Osteoblast (primary cell): ENCODE measurements at regions not wholly inside any gene's neighbourhood (a gene's known extent, or its start where the extent isn't known, plus 50 kb on each side); places are given as distances from the start of the nearest gene placed in this dataset.

Experiments
- DNase-seq: peaks from one replicate; pipeline ENCODE4 v3.0.0; 2011; ENCODE audit warnings: low spot score, mixed read lengths; ENCODE audit not compliant: insufficient read length; ENCODE audit errors: missing footprints
- H2AFZ ChIP-seq: 2 replicates; pipeline ENCODE4 v1.6.0; 2011; ENCODE audit warnings: mild to moderate bottlenecking, low read length
- H3K27ac ChIP-seq: 2 replicates; pipeline ENCODE4 v1.5.1; 2011; ENCODE audit warnings: mild to moderate bottlenecking, low read depth, low read length, moderate library complexity
- H3K27me3 ChIP-seq: 2 replicates; pipeline ENCODE4 v1.6.0; 2012; ENCODE audit warnings: mild to moderate bottlenecking, control low read depth, inconsistent platforms, low read length, moderate library complexity; ENCODE audit not compliant: insufficient read depth
- H3K36me3 ChIP-seq: 2 replicates; pipeline ENCODE4 v1.5.1; 2011; ENCODE audit warnings: mild to moderate bottlenecking, low read length, control low read depth, moderate library complexity; ENCODE audit not compliant: insufficient read depth
- H3K4me1 ChIP-seq: 2 replicates; pipeline ENCODE4 v1.5.1; 2011; ENCODE audit warnings: mild to moderate bottlenecking, low read length, control low read depth, moderate library complexity; ENCODE audit not compliant: insufficient read depth
- H3K4me2 ChIP-seq: 2 replicates; pipeline ENCODE4 v1.6.0; 2011; ENCODE audit warnings: mild to moderate bottlenecking, low read length; ENCODE audit not compliant: insufficient read depth
- H3K4me3 ChIP-seq: fragments of 200-600 bp; sonication (generic); 3 replicates; pipeline ENCODE4 v1.5.1; 2012; ENCODE audit warnings: mild to moderate bottlenecking, low read length, inconsistent platforms; ENCODE audit not compliant: insufficient read depth
- H3K79me2 ChIP-seq: 2 replicates; pipeline ENCODE4 v1.6.0; 2012; ENCODE audit warnings: mild to moderate bottlenecking, low read length, control low read depth, inconsistent platforms; ENCODE audit not compliant: insufficient read depth
- H3K9me3 ChIP-seq: 2 replicates; pipeline ENCODE4 v1.5.1; 2011; ENCODE audit warnings: low read depth, low read length, control low read depth
- H4K20me1 ChIP-seq: 2 replicates; pipeline ENCODE4 v1.6.0; 2012; ENCODE audit warnings: mild to moderate bottlenecking, low read length, control low read depth; ENCODE audit not compliant: insufficient read depth
- CTCF ChIP-seq: IDR thresholded peaks from 2 replicates; pipeline ENCODE4 v1.5.1; 2011; ENCODE audit warnings: mild to moderate bottlenecking, low read depth, low read length, moderate library complexity; ENCODE audit errors: extremely low read depth

GRCh38 chr9:106726070-106726815 lies 136.7 kb upstream of the ZNF462 start:
- H3K79me2 ChIP-seq: no peaks in the 10 kb centered on the region
- H3K36me3 ChIP-seq: no peaks in the 10 kb centered on the region
- no peaks in the 10 kb centered on the region for H3K27me3 ChIP-seq
- TF ChIP-seq CTCF: no peak
- H2AFZ ChIP-seq: no peak overlapping the region
- H3K4me1 ChIP-seq: no peaks in the 10 kb centered on the region
- no peaks in the 10 kb centered on the region for H3K9me3 ChIP-seq
- H4K20me1 ChIP-seq: no peaks in the 10 kb centered on the region
- no peak overlapping the region for H3K27ac ChIP-seq
- H3K4me3 ChIP-seq: no peak overlapping the region
- DNase-seq: no peak
- no peak overlapping the region for H3K4me2 ChIP-seq

- Histone ChIP-seq H2AFZ (no peak overlapping the region), H3K4me3 (no peak overlapping the region), H3K79me2 (no peaks in the 10 kb centered on the region), H3K27ac (no peak overlapping the region), H3K27me3 (no peaks in the 10 kb centered on the region), H3K9me3 (no peaks in the 10 kb centered on the region), H4K20me1 (no peaks in the 10 kb centered on the region), H3K4me2 (no peak overlapping the region), H3K4me1 (no peaks in the 10 kb centered on the region), H3K36me3 (no peaks in the 10 kb centered on the region)
- no peak for DNase-seq
- no peak for TF ChIP-seq CTCF
Observed at GRCh38 chr9:106727969-106728368, 135.0 kb upstream of the ZNF462 start.

- Histone ChIP-seq H3K36me3 (no peaks in the 10 kb centered on the region), H3K9me3 (no peaks in the 10 kb centered on the region), H2AFZ (no peak overlapping the region), H3K27ac (no peak overlapping the region), H3K4me2 (no peak overlapping the region), H3K4me1 (no peaks in the 10 kb centered on the region), H3K27me3 (no peaks in the 10 kb centered on the region), H4K20me1 (no peaks in the 10 kb centered on the region), H3K4me3 (no peak overlapping the region), H3K79me2 (no peaks in the 10 kb centered on the region)
- DNase-seq: no peak
- no peak for TF ChIP-seq CTCF
Observed at GRCh38 chr9:106728860-106729259, 134.1 kb upstream of the ZNF462 start.

GRCh38 chr9:106731910-106732309 lies 131.1 kb upstream of the ZNF462 start:
- no peaks in the 10 kb centered on the region for H3K79me2 ChIP-seq
- H3K9me3 ChIP-seq: no peaks in the 10 kb centered on the region
- no peaks in the 10 kb centered on the region for H3K27me3 ChIP-seq
- H3K27ac ChIP-seq: no peak overlapping the region
- no peak overlapping the region for H2AFZ ChIP-seq
- H3K4me2 ChIP-seq: no peak overlapping the region
- no peaks in the 10 kb centered on the region for H3K36me3 ChIP-seq
- no peak for DNase-seq
- no peaks in the 10 kb centered on the region for H3K4me1 ChIP-seq
- no peak overlapping the region for H3K4me3 ChIP-seq
- no peak for TF ChIP-seq CTCF
- no peaks in the 10 kb centered on the region for H4K20me1 ChIP-seq
